Left lung (tissue), 4 donors: ENCODE measurements at regions not wholly inside any gene's neighbourhood (a gene's known extent, or its start where the extent isn't known, plus 50 kb on each side); places are given as distances from the start of the nearest gene placed in this dataset.
A peak's percentile ranks its signal among the peaks of the same experiment; 100 is the strongest.

Experiments
- ATAC-seq: fragments of 200-7000 bp; cut with Tn5 transposase; one replicate; pipeline ENCODE4 v1.9.1; 2020; ENCODE audit warnings: moderate library complexity
- DNase-seq, 4 donors: peaks; one replicate each; pipeline ENCODE4 v3.0.0-alpha.2; 2013 to 2020
- H3K27ac ChIP-seq, 2 donors: fragments of 200-600 bp; sonication (generic) in 1 of 2; one replicate each; pipeline versions ENCODE4 v1.5.0 to v1.8.0; 2020 to 2021
- H3K27me3 ChIP-seq, 2 donors: fragments of 200-600 bp; sonication (generic) in 1 of 2; one replicate each; pipeline versions ENCODE4 v1.5.0 to v1.8.0; 2020 to 2021
- H3K36me3 ChIP-seq, 2 donors: fragments of 200-600 bp; sonication (generic) in 1 of 2; one replicate each; pipeline versions ENCODE4 v1.5.0 to v1.8.0; 2020 to 2021
- H3K4me1 ChIP-seq, 2 donors: fragments of 200-600 bp; one replicate each; pipeline ENCODE4 v1.8.0; 2021
- H3K4me3 ChIP-seq, 2 donors: fragments of 200-600 bp; sonication (generic) in 1 of 2; one replicate each; pipeline versions ENCODE4 v1.5.0 to v1.8.0; 2020 to 2021; ENCODE audit warnings: mild to moderate bottlenecking in 1 of 2
- H3K9me3 ChIP-seq, 2 donors: fragments of 200-600 bp; sonication (generic) in 1 of 2; one replicate each; pipeline versions ENCODE4 v1.5.0 to v1.8.0; 2020 to 2021
- intact Hi-C, 2 donors: fragments of 100-400 bp; cut with DNase I; formaldehyde crosslinking; loops; one replicate each; pipeline versions ENCODE4 v1.11.2 to v1.14.2; 2022
- TF ChIP-seq, protein P1 (sequence below), 2 donors: fragments of 200-600 bp; sonication (generic) in 1 of 2; IDR thresholded peaks; one replicate each; pipeline versions ENCODE4 v1.5.0 to v1.8.0; 2021; ENCODE audit warnings: antibody characterized with exemption in 2 of 2
- donor health status: DM: no; HTN: yes; CAD: no.
- donor health status: DM: no; HTN: no; CAD: no.

GRCh38 chr14:104247336-104248202 is 109.2 kb downstream of the KIF26A start:
- Histone ChIP-seq H3K4me1 (no peaks in the 10 kb centered on the region), H3K9me3 (peaks cover 0 to 28% of the 10 kb centered on the region in 2 donors), H3K4me3 (no peak overlapping the region), H3K27me3 (no peaks in the 10 kb centered on the region), H3K27ac (no peak overlapping the region), H3K36me3 (no peaks in the 10 kb centered on the region)
- intact Hi-C loops: no loop called here
- DNase-seq: peak in 2 of 4 donors; percentile 24 to 71
- no peak for ATAC-seq
- TF ChIP-seq, protein P1, sequence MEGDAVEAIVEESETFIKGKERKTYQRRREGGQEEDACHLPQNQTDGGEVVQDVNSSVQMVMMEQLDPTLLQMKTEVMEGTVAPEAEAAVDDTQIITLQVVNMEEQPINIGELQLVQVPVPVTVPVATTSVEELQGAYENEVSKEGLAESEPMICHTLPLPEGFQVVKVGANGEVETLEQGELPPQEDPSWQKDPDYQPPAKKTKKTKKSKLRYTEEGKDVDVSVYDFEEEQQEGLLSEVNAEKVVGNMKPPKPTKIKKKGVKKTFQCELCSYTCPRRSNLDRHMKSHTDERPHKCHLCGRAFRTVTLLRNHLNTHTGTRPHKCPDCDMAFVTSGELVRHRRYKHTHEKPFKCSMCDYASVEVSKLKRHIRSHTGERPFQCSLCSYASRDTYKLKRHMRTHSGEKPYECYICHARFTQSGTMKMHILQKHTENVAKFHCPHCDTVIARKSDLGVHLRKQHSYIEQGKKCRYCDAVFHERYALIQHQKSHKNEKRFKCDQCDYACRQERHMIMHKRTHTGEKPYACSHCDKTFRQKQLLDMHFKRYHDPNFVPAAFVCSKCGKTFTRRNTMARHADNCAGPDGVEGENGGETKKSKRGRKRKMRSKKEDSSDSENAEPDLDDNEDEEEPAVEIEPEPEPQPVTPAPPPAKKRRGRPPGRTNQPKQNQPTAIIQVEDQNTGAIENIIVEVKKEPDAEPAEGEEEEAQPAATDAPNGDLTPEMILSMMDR (IDR thresholded peaks at IDR 0.05): no peak

DNA sequence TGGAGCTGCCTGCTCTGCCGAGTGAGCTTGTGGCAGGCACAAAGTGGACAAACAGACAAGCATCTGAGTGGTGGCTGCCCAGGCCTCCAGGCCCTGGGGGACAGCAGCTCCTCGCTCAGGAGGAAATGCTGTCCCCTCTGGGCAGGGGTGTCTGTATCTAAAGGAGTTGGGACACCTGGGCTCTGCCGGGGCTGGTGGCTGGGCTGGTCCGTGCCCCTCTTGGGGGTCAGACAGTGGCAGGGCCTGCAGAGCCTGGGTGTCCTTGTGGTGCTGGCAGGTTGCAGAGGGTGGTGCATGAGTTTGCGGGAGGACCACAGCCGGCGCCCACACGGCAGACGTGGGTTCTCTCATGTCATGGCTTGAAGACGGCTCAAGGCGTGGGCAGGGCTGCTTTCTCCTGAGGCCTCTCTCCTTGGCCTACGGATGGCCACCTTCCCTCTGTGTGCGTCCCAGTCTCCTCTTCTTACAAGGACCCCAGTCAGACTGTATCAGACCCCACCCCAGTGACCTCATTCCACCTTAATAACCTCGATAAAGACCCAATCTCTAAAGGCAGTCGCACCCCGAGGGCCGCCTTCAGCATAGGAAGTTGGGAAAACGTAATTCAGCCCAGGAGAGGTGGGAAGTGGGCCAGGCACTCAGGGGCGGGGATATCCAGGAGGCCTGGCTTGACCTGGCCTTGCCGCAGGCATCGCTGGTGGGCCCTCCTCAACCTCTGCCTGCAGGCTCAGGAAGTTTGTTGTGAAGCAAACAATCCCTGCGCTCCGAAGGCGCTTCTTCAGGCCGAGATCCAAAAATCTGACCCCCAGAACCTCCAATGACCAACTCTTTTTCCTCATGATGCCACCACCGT is 110.0 kb downstream of the KIF26A start:
- TF ChIP-seq, protein P1 (IDR thresholded peaks at IDR 0.05): no peak
- Histone ChIP-seq H3K4me3 (no peak overlapping the region), H3K27me3 (no peaks in the 10 kb centered on the region), H3K4me1 (no peaks in the 10 kb centered on the region), H3K27ac (no peak overlapping the region), H3K9me3 (peaks cover 0 to 23% of the 10 kb centered on the region in 2 donors), H3K36me3 (no peaks in the 10 kb centered on the region)
- DNase-seq (peak in 2 of 4 donors; percentile 24 to 60), ATAC-seq (no peak)
- intact Hi-C loops: no loop called here

DNA sequence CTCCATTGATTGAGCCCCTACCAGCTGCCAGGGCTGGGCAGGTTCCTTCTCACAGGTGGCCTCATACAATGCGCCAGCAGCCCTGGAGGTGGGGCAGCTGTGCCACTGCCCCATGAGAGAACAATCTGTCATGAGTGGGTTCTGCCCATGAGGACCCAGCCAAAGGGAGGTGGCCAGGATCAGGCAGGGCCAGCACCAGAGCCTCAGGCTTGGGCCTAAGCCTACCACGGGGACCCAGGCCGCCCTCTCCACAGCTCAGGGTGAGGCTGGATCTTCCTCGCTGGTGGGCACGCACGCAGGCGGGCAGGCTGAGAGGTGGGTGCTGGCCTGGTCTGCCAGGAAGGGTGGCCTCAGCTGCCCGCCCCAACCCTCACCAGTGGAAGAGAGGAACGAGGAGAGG is 110.7 kb downstream of the KIF26A start:
- Histone ChIP-seq H3K27me3 (no peaks in the 10 kb centered on the region), H3K36me3 (no peaks in the 10 kb centered on the region), H3K27ac (no peak overlapping the region), H3K4me1 (no peaks in the 10 kb centered on the region), H3K9me3 (peaks cover 0 to 20% of the 10 kb centered on the region in 2 donors), H3K4me3 (no peak overlapping the region)
- ATAC-seq: no peak
- peak in 1 of 4 donors; percentile 68 for DNase-seq
- intact Hi-C loops: no loop called here
- TF ChIP-seq, protein P1 (IDR thresholded peaks at IDR 0.05): no peak

- Histone ChIP-seq H3K36me3 (no peaks in the 10 kb centered on the region), H3K4me1 (no peaks in the 10 kb centered on the region), H3K27me3 (peaks cover 0 to 1% of the 10 kb centered on the region in 2 donors), H3K27ac (no peak overlapping the region), H3K9me3 (peaks cover 0 to 16% of the 10 kb centered on the region in 2 donors), H3K4me3 (no peak overlapping the region)
- no peak for ATAC-seq
- TF ChIP-seq, protein P1 (IDR thresholded peaks at IDR 0.05): no peak
- peak in 1 of 4 donors; percentile 68 for DNase-seq
- intact Hi-C loops: no loop called here
Observed at GRCh38 chr14:104249706-104250105, 111.3 kb downstream of the KIF26A start.

DNA sequence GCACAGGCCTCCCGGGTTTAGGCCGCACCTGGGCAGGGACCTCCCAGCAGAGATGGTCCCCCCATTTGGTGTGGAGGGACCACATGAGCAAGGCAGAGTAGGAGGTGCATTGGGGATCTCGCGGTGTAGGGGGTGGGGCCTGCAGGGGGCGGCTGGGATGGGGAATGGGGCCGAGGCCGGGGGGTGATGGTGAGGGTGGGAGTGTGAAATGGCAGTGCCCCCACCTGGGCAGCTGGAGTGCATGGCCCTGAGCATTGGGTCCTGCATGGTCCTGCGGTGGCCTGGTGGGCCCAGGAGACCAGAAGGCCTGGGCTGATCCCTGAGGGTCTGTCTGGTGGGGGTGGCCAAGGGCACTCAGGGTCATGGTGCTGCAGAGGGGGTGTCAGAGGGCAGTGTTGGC is 111.8 kb downstream of the KIF26A start:
- Histone ChIP-seq H3K36me3 (no peaks in the 10 kb centered on the region), H3K9me3 (peaks cover 0 to 11% of the 10 kb centered on the region in 2 donors), H3K4me3 (no peak overlapping the region), H3K4me1 (no peaks in the 10 kb centered on the region), H3K27me3 (peaks cover 0 to 6% of the 10 kb centered on the region in 2 donors), H3K27ac (no peak overlapping the region)
- TF ChIP-seq, protein P1 (IDR thresholded peaks at IDR 0.05): no peak
- no peak for ATAC-seq
- intact Hi-C loops: no loop called here
- peak in 1 of 4 donors; percentile 62 for DNase-seq
